NCI-H748 treated with DMSO at 0.1 percent for 48 hours (cell line): ENCODE measurements at regions not wholly inside any gene's neighbourhood (a gene's known extent, or its start where the extent isn't known, plus 50 kb on each side); places are given as distances from the start of the nearest gene placed in this dataset.
A peak's percentile ranks its signal among the peaks of the same experiment; 100 is the strongest.

Source experiments
- DNase-seq: peaks from one replicate; lab custom pipeline; 2025; lab: John Stamatoyannopoulos, UW

- DNase-seq = no peak
Observed at GRCh38 chr18:40653682-40654081, 1301.4 kb upstream of the PIK3C3 start.

- no peak for DNase-seq
Observed at GRCh38 chr18:40652321-40652720, 1302.7 kb upstream of the PIK3C3 start.

GRCh38 chr18:40651163-40651562 lies 1303.9 kb upstream of the PIK3C3 start:
- DNase-seq = no peak

GRCh38 chr18:40642692-40643229 lies 1312.3 kb upstream of the PIK3C3 start:
- no peak for DNase-seq

GRCh38 chr18:40631319-40631718 lies 1323.7 kb upstream of the PIK3C3 start:
- no peak for DNase-seq

- no peak for DNase-seq
Observed at GRCh38 chr18:40630496-40630895, 1324.5 kb upstream of the PIK3C3 start.

GRCh38 chr18:40624959-40625358 lies 1330.1 kb upstream of the PIK3C3 start:
- DNase-seq = no peak

- no peak for DNase-seq
Observed at GRCh38 chr18:40613721-40614120, 1341.3 kb upstream of the PIK3C3 start.

GRCh38 chr18:40612356-40612755 lies 1342.7 kb upstream of the PIK3C3 start:
- DNase-seq = no peak

- DNase-seq = peak; percentile 35
Observed at GRCh38 chr18:40608226-40608625, 1346.8 kb upstream of the PIK3C3 start.

- peak; percentile 87 for DNase-seq
Observed at GRCh38 chr18:40607542-40608148, 1347.4 kb upstream of the PIK3C3 start.

GRCh38 chr18:40606996-40607395 lies 1348.0 kb upstream of the PIK3C3 start:
- DNase-seq = no peak

- no peak for DNase-seq
Observed at GRCh38 chr18:40583671-40584070, 1371.4 kb upstream of the PIK3C3 start.

- no peak for DNase-seq
Observed at GRCh38 chr18:40582105-40582504, 1372.9 kb upstream of the PIK3C3 start.

- DNase-seq = peak; percentile 65
Observed at GRCh38 chr18:40577981-40578365, 1377.1 kb upstream of the PIK3C3 start.

- peak; percentile 65 for DNase-seq
Observed at GRCh38 chr18:40577239-40577980, 1377.6 kb upstream of the PIK3C3 start.

GRCh38 chr18:40576507-40577115 lies 1378.4 kb upstream of the PIK3C3 start:
- no peak for DNase-seq

GRCh38 chr18:40570615-40571014 lies 1384.4 kb upstream of the PIK3C3 start:
- no peak for DNase-seq

GRCh38 chr18:40569605-40570004 lies 1385.4 kb upstream of the PIK3C3 start:
- DNase-seq = no peak

GRCh38 chr18:40566510-40566844 lies 1388.6 kb upstream of the PIK3C3 start:
- no peak for DNase-seq

GRCh38 chr18:40565805-40566509 lies 1389.1 kb upstream of the PIK3C3 start:
- DNase-seq = no peak

GRCh38 chr18:40559556-40559955 lies 1395.5 kb upstream of the PIK3C3 start:
- DNase-seq = no peak
